Activated CD8-positive, alpha-beta memory T cell treated with anti-CD3 and anti-CD28 coated beads for 24 hours (primary cell): ENCODE measurements at regions not wholly inside any gene's neighbourhood (a gene's known extent, or its start where the extent isn't known, plus 50 kb on each side); places are given as distances from the start of the nearest gene placed in this dataset.
"Not testable (repeated sequence)": the region's sequence is repeated elsewhere in the genome, so short reads cannot be mapped to it uniquely, and the experiment has no call there.

Source experiments
- DNase-seq: peaks from one replicate; pipeline ENCODE4 v3.0.0-alpha.2; 2020

DNA sequence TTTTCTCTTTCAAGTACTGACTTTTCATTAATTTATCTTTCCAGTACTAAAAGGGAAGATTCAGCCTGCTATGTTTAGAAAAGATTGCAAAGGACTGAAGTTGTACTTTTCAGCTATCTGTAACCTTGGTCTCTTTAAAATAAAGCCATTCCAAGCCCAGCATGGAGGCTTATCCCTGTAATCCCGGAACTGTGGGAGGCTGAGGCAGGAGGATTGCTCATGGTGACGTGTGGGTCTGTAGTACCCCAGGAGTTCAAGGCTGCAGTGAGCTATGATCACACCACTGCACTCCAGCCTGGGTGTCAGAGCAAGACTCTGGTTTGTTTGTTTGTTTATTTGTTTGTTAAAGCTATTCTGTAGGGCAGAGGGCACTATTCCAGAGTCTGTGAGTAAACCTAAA lies 50.6 kb upstream of the TMEM170B start:
- DNase-seq: no peak

GRCh38 chr6:11486486-11486885 lies 51.1 kb upstream of the TMEM170B start:
- DNase-seq: no peak

- DNase-seq: no peak
Observed at GRCh38 chr6:11486051-11486450, 51.5 kb upstream of the TMEM170B start.

DNA sequence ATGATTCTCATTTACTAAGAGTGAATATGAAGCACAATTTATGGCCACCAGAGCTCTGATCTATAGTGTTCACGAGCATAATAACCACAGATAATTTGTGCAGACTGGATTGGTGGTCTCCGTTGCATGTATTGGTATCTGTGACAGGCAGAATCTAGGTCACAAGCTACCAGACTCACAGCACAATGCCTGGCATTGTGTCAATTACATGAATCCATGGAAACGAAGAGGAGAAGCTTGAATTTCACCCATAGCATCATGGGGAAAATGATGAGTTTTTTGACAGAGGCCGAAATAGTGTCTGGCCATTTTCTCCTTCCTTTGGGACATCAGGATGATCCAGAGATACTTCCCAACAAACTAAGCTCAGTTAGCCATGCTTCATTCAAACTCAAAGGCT lies 52.3 kb upstream of the TMEM170B start:
- DNase-seq: no peak

GRCh38 chr6:11484441-11484840 lies 53.1 kb upstream of the TMEM170B start:
- no peak for DNase-seq

DNA sequence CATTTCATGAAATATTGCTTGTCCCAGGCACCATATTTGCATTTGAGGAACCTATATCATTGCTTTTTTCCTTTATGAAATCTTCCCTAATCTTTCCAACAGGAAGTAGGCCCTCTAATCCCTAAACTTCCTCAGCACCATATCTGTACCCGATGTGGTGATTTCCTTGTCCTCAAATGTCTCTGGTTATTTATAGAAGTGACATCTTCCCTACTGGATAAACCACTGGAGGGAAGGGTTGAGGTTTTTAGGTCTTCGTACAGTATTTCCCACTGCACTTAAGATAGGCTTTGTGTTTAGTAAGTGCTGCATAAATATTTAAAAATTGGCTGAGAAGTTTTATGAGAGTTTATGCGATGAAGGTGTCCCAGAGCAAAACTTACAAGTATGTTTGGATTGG lies 54.9 kb upstream of the TMEM170B start:
- DNase-seq: no peak

- DNase-seq: no peak
Observed at GRCh38 chr6:11480541-11480940, 57.0 kb upstream of the TMEM170B start.

DNA sequence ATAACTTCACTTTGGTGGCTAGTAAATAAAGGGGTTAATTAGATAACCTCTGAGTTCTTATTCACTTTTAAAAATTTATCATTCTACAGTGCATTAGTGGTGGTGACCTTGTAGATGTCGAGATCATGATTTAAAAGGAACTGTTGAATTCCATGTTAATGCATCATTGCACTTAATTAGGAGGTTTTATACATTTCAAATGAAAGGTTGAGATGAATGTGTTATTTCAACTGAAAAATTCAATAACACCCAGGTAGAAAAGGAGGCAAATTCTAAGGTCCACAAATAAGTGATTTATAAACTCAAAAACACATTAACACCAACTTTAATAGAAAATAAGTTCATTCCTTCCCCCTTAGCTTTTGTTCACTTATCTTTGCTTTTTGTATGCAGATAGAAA lies 58.3 kb upstream of the TMEM170B start:
- DNase-seq: no peak

DNA sequence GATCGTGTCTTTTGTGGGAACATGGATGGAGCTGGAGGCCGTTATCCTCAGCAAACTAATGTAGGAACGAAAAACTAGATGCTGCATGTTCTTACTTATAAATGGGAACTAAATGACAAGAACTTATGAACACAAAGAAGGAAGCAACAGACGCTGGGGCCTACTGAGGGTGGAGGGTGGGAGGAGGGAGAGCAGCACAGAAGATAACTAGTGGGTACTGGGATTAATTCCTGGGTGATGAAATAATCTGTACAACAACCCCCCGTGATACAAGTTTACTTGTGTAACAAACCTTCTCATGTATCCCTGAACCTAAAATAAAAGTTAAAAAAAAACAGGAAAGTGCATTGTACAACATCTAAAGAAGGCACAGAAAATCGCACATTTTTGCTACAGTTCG lies 59.0 kb upstream of the TMEM170B start:
- no peak for DNase-seq

DNA sequence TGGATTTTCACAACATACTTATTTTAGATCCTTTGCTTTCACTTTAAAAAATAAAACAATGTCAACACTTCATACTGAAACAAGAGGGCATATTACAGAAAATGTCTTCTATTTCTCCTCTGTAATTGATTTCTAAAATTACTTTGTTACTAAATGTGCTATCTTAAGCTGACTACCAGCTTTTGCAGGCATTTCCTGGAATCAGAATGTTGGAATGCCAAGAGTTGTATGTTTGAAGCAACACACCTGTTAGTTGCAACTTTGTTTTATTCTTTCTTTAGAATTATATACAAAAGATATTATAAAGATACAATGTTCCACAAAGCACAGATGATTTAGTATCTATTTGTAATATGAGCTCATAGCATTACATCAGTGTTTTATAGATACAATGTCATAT lies 62.5 kb upstream of the TMEM170B start:
- DNase-seq: no peak

DNA sequence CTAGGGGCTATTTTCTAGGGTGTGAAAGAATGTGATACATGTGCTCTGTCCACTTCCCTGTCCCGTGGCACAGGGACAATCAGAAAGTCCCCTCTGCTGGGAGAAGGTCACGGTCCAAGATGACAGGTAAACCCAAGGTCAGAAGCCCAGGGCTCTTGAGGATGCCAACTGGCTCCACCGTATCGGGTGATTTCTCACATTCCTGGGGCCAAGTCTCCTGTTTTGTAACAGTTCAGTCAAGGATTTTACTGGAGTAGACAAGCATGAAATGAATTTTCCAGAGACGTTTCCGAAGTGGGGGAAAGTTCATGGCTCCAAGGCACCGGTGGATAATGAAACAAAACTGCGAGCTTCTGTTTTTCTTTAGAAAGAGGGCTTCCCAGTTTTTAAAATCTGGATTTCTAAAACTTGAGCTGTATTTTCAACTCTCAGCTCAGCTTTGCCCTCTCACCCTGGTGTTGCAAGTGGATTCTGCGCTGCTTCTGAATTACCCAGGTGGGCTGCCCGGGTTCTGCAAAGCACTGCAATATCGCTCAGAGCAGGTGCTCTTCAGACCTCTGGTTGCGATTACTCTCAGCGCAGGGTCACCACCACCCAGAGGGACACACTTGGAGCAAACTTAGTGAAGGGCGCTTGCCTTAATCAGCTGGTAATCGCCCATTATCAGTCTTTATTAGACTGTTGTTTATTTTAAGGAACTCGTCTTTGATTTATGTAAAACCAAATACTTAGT lies 64.4 kb upstream of the TMEM170B start:
- no peak for DNase-seq

DNA sequence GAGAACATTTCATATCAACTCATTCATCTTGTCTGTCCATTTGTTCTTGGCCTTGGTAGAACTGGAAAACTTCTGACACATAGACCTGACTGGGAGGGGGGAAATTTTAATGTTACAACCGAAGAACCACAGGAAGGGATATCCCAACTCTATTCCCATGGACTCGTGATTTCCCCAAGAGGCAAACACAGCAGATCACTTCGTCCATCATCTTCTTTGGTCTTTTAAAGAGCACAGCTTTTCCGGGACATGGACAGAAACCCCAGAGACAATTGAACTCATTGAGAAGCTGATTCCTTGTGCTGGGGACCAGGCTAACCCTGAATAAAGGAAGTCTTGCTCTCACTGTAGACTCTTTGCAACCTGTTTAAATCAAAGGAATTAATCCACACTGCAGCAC lies 66.3 kb upstream of the TMEM170B start:
- DNase-seq: no peak

- no peak for DNase-seq
Observed at GRCh38 chr6:11469684-11470083, 67.9 kb upstream of the TMEM170B start.

GRCh38 chr6:11468271-11468670 lies 69.3 kb upstream of the TMEM170B start:
- not testable (repeated sequence) for DNase-seq

DNA sequence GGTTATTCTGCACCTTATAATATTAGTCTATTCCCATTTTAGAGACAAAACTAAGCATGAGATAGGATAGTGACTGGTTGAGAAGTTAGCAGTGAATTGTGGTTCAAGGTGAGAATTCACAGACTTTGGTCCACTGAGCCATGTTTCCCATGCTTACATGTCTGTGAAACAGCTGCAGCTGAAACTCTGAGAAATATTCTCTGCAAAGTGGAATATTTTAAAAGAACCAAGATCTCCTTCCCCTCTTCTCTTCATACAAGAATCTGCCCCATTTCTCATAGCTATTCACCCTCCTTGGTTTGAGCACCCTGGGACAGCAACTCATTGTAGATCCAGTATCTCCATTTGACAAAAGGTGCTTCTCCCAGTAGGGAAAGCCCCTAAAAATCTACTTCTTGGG lies 70.2 kb upstream of the TMEM170B start:
- DNase-seq: no peak

DNA sequence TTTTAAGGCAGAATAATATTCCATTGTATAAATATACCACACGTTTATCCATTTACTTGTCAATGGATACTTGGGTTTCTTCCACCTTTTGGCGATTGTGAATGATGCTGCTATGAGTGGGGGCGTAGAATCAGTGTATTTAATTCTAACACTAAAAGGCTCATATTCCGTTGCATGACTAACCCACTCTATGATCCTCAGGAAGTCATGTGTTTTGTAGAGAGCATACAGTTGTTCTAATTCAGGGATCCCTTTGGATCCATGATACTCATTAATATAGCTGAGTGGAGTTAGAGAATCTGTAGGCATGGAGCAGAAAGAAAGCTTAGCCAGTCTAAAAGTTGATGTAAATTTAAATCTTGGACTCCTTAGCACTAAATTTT lies 74.2 kb upstream of the TMEM170B start:
- no peak for DNase-seq

DNA sequence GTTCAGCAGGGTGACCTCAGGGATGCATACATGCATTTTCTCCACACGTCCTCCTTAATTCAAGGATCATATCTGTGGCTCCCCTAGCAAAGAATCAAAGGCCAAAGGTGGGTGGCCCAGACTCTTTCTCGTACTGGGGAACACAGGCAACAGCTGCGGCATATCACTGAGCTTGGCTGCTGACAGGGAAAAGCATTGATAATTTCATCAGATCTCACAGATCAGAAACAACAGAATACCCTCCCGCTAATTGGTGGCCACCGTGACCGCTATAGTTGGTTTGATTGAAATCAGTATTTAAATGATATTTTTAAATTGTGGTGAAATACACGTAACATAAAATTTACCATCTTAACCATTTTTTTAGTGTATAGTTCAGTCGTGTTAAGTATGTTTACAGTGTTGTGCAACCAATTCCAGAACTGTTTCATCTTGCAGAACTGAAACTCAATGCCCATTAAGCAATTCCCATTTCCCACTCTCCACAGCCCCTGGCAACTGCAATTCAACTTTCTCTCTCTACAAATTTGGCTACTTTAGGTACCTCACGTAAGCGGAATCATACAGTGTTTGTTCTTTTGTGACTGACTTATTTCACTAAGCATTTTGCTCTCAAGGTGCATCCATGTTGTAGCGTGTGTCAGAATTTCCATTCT lies 74.7 kb upstream of the TMEM170B start:
- no peak for DNase-seq

DNA sequence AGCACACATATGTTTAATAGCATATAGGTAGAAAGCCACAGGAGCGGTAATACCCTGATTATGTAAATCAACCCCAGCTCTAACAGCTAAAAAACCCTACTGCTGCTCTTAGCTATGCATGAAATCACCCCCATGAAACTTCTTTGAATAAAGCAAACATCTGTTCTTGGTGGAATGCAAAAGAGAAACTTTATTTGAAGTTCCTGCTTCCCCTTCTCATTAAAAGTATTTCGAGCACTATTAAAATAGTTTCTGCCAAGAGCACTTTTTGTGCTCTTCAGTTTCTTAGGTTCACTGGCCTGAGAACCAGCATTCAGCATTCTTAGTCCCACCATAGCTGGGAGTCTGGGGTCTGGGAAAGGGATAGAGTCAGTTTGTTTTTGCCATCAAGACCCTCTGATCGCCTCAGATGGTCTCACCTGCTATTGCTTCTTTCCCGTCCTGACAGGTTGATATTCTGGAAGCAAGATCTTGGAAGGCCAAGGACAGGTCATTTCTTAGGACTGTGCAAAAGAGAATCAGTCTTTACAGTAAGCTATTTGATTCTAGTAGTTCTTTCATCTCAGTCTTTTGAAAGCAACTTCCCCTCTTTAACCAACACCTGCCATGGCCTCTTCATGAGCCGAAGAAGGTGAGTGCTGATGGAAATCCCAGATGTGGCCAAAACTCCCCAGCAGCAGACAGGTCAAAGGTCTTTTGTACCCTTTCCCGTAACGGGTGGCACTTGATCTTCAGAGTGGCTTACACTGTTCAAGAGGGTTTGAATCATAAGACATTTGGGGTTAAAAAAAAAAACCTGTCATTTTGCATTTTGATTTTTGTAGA lies 76.5 kb upstream of the TMEM170B start:
- DNase-seq: no peak

DNA sequence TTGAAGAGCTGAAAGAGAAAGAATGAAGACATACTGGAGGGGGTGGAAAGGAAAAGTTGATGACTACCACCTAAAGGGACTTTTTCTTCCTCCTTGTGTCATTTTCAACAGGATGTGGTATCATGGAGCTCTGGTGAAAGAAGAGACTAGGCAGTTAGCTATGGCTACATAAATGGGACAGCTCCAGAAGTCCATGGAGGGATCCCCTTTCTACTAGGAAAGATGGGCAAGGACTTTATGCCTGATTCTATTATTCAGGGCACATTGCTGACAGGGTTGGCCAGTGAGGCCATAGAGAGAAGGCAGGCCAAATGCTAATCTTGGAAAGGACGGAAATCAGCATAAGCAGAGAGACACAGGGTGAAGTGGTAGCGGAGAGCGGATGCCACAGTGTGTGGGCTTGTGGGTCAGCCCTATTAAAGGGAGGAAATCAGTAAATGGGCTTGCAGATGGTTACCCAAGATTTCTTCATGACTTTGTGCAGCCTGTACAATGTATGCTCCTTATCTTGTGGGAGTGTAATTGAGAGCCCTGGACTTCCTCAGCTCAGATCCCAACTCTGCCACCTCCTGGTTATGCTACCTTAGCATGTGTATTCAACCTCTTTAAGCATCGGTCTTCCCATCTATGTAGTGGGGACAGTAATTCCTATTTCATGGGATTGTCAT lies 77.4 kb upstream of the TMEM170B start:
- DNase-seq: peak; percentile 63

GRCh38 chr6:11459079-11459610 lies 78.4 kb upstream of the TMEM170B start:
- DNase-seq: no peak

DNA sequence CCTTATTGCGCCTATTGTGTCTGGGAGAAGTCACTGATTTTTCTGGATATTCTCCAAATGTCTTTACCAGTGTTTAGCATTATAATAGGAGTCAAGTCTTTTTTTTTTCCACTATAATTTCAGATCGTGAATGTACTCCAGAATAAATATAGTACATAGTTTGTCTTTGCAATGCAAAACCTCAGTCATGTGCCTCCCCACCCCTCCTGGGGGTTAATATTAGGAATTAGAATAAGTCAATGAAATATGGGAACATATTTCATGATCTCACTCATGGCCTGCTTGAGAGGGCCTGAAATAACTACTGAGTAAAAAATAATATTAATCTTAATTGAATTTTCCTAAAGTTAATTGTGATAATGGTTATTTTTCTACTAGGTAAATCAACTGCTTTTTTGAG lies 79.0 kb upstream of the TMEM170B start:
- no peak for DNase-seq

DNA sequence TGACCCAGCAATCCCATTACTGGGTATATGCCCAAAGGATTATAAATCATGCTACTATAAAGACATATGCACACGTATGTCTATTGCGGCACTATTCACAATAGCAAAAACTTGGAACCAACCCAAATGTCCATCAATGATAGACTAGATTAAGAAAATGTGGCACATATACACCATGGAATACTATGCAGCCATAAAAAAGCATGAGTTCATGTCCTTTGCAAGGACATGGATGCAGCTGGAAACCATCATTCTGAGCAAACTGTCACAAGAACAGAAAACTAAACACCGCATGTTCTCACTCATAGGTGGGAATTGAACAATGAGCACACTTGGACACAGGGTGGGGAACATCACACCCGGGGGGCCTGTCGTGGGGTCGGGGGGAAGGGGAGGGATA lies 80.1 kb upstream of the TMEM170B start:
- DNase-seq: not testable (repeated sequence)

GRCh38 chr6:11452106-11452505 lies 85.4 kb upstream of the TMEM170B start:
- DNase-seq: not testable (repeated sequence)
